ENCODE measurements at regions not wholly inside any gene's neighbourhood (a gene's known extent, or its start where the extent isn't known, plus 50 kb on each side); places are given as distances from the start of the nearest gene placed in this dataset.

DNA sequence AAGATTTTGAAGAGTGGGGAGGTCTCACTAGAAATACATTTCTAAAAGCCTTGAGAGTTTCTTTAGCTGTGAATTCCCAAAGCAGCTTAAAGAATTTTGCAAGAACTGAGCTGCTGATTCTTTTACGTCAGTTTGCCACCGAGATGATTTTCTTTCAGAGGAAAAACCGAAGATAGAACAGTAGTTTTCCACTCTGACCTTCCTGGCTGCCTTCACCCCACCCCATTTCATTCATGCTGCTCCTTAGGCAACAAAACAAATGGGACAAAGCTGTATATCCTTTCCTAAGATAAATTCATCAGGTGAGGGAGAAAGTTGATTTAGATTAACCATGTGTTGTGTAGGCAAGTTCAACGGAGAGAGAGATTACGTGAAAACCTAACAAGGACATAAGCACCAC lies 947.0 kb downstream of the GALC start:
- TF ChIP-seq POLR2AphosphoS5 (IDR thresholded peaks at IDR 0.05; ENCODE audit: insufficient read depth, low read depth, low read length), result no peak
- no peak for TF ChIP-seq POLR2A (IDR thresholded peaks at IDR 0.05; ENCODE audit: low read depth, low read length)
- TF ChIP-seq, protein P1, sequence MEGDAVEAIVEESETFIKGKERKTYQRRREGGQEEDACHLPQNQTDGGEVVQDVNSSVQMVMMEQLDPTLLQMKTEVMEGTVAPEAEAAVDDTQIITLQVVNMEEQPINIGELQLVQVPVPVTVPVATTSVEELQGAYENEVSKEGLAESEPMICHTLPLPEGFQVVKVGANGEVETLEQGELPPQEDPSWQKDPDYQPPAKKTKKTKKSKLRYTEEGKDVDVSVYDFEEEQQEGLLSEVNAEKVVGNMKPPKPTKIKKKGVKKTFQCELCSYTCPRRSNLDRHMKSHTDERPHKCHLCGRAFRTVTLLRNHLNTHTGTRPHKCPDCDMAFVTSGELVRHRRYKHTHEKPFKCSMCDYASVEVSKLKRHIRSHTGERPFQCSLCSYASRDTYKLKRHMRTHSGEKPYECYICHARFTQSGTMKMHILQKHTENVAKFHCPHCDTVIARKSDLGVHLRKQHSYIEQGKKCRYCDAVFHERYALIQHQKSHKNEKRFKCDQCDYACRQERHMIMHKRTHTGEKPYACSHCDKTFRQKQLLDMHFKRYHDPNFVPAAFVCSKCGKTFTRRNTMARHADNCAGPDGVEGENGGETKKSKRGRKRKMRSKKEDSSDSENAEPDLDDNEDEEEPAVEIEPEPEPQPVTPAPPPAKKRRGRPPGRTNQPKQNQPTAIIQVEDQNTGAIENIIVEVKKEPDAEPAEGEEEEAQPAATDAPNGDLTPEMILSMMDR (IDR thresholded peaks at IDR 0.05; ENCODE audit: extremely low read depth in 1 of 2, insufficient read depth in 1 of 2, low read depth in 1 of 2, low read length in 2 of 2), result no peak
- TF ChIP-seq, protein P2, sequence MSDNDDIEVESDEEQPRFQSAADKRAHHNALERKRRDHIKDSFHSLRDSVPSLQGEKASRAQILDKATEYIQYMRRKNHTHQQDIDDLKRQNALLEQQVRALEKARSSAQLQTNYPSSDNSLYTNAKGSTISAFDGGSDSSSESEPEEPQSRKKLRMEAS (IDR thresholded peaks at IDR 0.05; ENCODE audit: insufficient read depth, insufficient read length), result no peak
- no peak for TF ChIP-seq JUN (IDR thresholded peaks at IDR 0.05; ENCODE audit: borderline replicate concordance, insufficient read depth, insufficient read length, low read depth)
- no peak for TF ChIP-seq EZH2 (IDR thresholded peaks at IDR 0.05; ENCODE audit: borderline replicate concordance, low read depth, low read length, severe bottlenecking)
- TF ChIP-seq GATA2 (IDR thresholded peaks at IDR 0.05; ENCODE audit: insufficient read depth, insufficient read length, low read depth, low read length), result no peak
- TF ChIP-seq MYC (IDR thresholded peaks at IDR 0.05; ENCODE audit: low read depth, low read length), result no peak
- no peak for TF ChIP-seq FOS (IDR thresholded peaks at IDR 0.05; ENCODE audit: borderline replicate concordance, insufficient read depth, low read length)
